ENCODE measurements at regions not wholly inside any gene's neighbourhood (a gene's known extent, or its start where the extent isn't known, plus 50 kb on each side); places are given as distances from the start of the nearest gene placed in this dataset.

DNA sequence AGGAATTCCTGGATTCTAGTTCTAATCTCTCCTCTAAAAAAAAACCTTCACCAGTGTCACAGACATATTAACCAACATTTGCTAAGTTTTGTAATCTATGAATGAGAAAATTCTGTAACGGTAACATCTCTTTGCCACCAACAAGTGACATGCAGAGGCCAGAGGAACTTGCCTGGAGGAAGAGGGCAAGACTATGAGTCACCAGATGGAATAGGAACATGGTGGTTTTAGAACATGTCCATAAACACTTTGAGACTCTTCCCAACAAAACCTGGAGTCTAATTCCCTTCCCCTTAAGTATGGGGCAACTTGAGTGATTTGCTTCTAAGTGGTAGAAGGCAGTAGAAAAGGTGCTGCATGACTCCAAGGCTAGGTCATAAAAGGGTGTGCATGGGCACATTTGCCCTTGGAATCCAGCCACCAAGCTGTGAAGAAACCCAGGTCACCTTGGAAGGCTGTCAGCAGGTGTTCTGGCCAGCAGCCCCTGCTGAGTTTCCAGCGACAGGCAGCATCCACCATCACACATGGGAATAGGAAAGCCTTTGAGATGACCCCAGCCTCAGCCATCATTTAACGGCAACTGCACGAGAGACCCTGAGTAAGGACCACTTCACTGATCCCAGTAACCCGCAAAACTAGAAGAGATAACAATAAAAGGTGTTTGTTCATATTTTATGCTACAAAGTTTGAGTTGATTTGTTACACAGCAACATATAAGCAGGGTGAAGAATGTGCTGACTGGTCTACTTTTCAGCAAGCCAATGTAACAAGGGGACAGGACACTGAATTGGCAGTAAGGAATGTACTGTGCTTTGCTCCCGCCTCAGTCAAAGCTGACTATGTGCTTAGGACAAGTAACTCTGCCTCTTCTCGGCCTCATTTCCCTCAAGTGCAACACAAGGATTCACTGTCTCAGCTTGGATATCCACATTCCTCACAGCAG, 90.6 kb downstream of the SKA1 start:
- TF ChIP-seq, protein P1, sequence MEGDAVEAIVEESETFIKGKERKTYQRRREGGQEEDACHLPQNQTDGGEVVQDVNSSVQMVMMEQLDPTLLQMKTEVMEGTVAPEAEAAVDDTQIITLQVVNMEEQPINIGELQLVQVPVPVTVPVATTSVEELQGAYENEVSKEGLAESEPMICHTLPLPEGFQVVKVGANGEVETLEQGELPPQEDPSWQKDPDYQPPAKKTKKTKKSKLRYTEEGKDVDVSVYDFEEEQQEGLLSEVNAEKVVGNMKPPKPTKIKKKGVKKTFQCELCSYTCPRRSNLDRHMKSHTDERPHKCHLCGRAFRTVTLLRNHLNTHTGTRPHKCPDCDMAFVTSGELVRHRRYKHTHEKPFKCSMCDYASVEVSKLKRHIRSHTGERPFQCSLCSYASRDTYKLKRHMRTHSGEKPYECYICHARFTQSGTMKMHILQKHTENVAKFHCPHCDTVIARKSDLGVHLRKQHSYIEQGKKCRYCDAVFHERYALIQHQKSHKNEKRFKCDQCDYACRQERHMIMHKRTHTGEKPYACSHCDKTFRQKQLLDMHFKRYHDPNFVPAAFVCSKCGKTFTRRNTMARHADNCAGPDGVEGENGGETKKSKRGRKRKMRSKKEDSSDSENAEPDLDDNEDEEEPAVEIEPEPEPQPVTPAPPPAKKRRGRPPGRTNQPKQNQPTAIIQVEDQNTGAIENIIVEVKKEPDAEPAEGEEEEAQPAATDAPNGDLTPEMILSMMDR (IDR thresholded peaks at IDR 0.05) = no peak
- no peak for TF ChIP-seq ZFX (IDR thresholded peaks at IDR 0.05; ENCODE audit: borderline replicate concordance)
- no peak overlapping the region for H3K27ac ChIP-seq

- TF ChIP-seq, protein P1 (IDR thresholded peaks at IDR 0.05) = no peak
- TF ChIP-seq ZFX (IDR thresholded peaks at IDR 0.05; ENCODE audit: borderline replicate concordance) = no peak
- no peak overlapping the region for H3K27ac ChIP-seq
These were observed 91.8 kb downstream of the SKA1 start for GRCh38 chr18:50466634-50467033.

GRCh38 chr18:50468807-50469206, 91.1 kb upstream of the MAPK4 start:
- TF ChIP-seq, protein P1 (IDR thresholded peaks at IDR 0.05) = no peak
- TF ChIP-seq ZFX (IDR thresholded peaks at IDR 0.05; ENCODE audit: borderline replicate concordance) = no peak
- H3K27ac ChIP-seq = no peak overlapping the region

- TF ChIP-seq, protein P1 (IDR thresholded peaks at IDR 0.05) = no peak
- TF ChIP-seq ZFX (IDR thresholded peaks at IDR 0.05; ENCODE audit: borderline replicate concordance) = no peak
- no peak overlapping the region for H3K27ac ChIP-seq
These were observed 90.5 kb upstream of the MAPK4 start for GRCh38 chr18:50469380-50469781.

GRCh38 chr18:50472941-50473340, 86.9 kb upstream of the MAPK4 start:
- TF ChIP-seq, protein P1 (IDR thresholded peaks at IDR 0.05) = no peak
- TF ChIP-seq ZFX (IDR thresholded peaks at IDR 0.05; ENCODE audit: borderline replicate concordance) = no peak
- H3K27ac ChIP-seq = no peak overlapping the region

GRCh38 chr18:50473881-50474280, 86.0 kb upstream of the MAPK4 start:
- TF ChIP-seq ZFX (IDR thresholded peaks at IDR 0.05; ENCODE audit: borderline replicate concordance) = no peak
- TF ChIP-seq, protein P1 (IDR thresholded peaks at IDR 0.05) = no peak
- H3K27ac ChIP-seq = no peak overlapping the region

- no peak for TF ChIP-seq ZFX (IDR thresholded peaks at IDR 0.05; ENCODE audit: borderline replicate concordance)
- TF ChIP-seq, protein P1 (IDR thresholded peaks at IDR 0.05) = no peak
These were observed 84.2 kb upstream of the MAPK4 start for GRCh38 chr18:50475538-50476193.

More at GRCh38 chr18:50475538-50476193, 84.2 kb upstream of the MAPK4 start:
- H3K27ac ChIP-seq = no peak overlapping the region

Data from 22Rv1 (cell line).